WTC11 (cell line): ENCODE measurements at regions not wholly inside any gene's neighbourhood (a gene's known extent, or its start where the extent isn't known, plus 50 kb on each side); places are given as distances from the start of the nearest gene placed in this dataset.

Experiments
- CBFB ChIP-seq: sonication (generic); formaldehyde crosslinking; IDR thresholded peaks from 2 replicates; pipeline ENCODE4 v1.8.1; 2022; ENCODE audit warnings: mild to moderate bottlenecking, low read depth, missing genetic modification reagents
- CTCF ChIP-seq: fragments of 200-600 bp; IDR thresholded peaks from 2 replicates; pipeline ENCODE4 v1.8.0; 2022; ENCODE audit warnings: antibody characterized with exemption
- E2F1 ChIP-seq: sonication (generic); formaldehyde crosslinking; IDR thresholded peaks from 2 replicates; pipeline ENCODE4 v1.8.0; 2022; ENCODE audit warnings: mild to moderate bottlenecking, missing genetic modification reagents
- MAX ChIP-seq: sonication (generic); formaldehyde crosslinking; IDR thresholded peaks from 2 replicates; pipeline ENCODE4 v1.8.0; 2022; ENCODE audit warnings: mild to moderate bottlenecking, missing genetic modification reagents
- TP53 ChIP-seq: sonication (generic); formaldehyde crosslinking; IDR thresholded peaks from 2 replicates; pipeline ENCODE4 v1.8.1; 2023; ENCODE audit warnings: mild to moderate bottlenecking, missing genetic modification reagents
- ZBTB21 ChIP-seq: sonication (generic); formaldehyde crosslinking; IDR thresholded peaks from 2 replicates; pipeline ENCODE4 v1.8.1; 2023; ENCODE audit warnings: mild to moderate bottlenecking, missing genetic modification reagents, borderline replicate concordance

GRCh38 chr4:85094735-85095134 is 128.2 kb upstream of the WDFY3 start:
- no peak for TF ChIP-seq TP53
- TF ChIP-seq CTCF, result no peak
- TF ChIP-seq E2F1 (CRISPR knock-in tag), result no peak
- TF ChIP-seq ZBTB21 (CRISPR knock-in tag), result no peak
- TF ChIP-seq MAX, result no peak
- TF ChIP-seq CBFB (CRISPR knock-in tag), result no peak
